Epithelial cell of esophagus (primary cell): ENCODE measurements at regions not wholly inside any gene's neighbourhood (a gene's known extent, or its start where the extent isn't known, plus 50 kb on each side); places are given as distances from the start of the nearest gene placed in this dataset.
A peak's percentile ranks its signal among the peaks of the same experiment; 100 is the strongest.

Experiments
- DNase-seq: peaks from one replicate; pipeline ENCODE4 v3.0.0; 2010; ENCODE audit warnings: low read depth
- H3K4me3 ChIP-seq: 2 replicates; pipeline ENCODE4 v1.5.1; 2011; ENCODE audit warnings: mild to moderate bottlenecking, low read length, control low read depth
- CTCF ChIP-seq: IDR thresholded peaks from 2 replicates; pipeline ENCODE4 v1.5.1; 2011; ENCODE audit warnings: low read depth, mild to moderate bottlenecking, low read length, control low read depth, inconsistent platforms; ENCODE audit not compliant: insufficient read depth; ENCODE audit errors: missing control alignments

- peak; percentile 21 for TF ChIP-seq CTCF
- no peak overlapping the region for H3K4me3 ChIP-seq
- peak; percentile 18 for DNase-seq
These were observed 140.9 kb downstream of the RNF144B start for GRCh38 chr6:18527836-18528743.

- no peak overlapping the region for H3K4me3 ChIP-seq
- no peak for DNase-seq
- no peak for TF ChIP-seq CTCF
These were observed 143.1 kb downstream of the RNF144B start for GRCh38 chr6:18530201-18530600.

GRCh38 chr6:18532139-18532538 lies 145.0 kb downstream of the RNF144B start:
- H3K4me3 ChIP-seq, result no peak overlapping the region
- TF ChIP-seq CTCF, result no peak
- DNase-seq, result no peak

GRCh38 chr6:18533793-18534192 lies 146.6 kb downstream of the RNF144B start:
- no peak for DNase-seq
- TF ChIP-seq CTCF, result no peak
- no peak overlapping the region for H3K4me3 ChIP-seq

- TF ChIP-seq CTCF, result no peak
- no peak overlapping the region for H3K4me3 ChIP-seq
- no peak for DNase-seq
These were observed 149.5 kb downstream of the RNF144B start for GRCh38 chr6:18536591-18537055.

- no peak overlapping the region for H3K4me3 ChIP-seq
- no peak for DNase-seq
- no peak for TF ChIP-seq CTCF
These were observed 151.2 kb downstream of the RNF144B start for GRCh38 chr6:18538315-18538714.
